ENCODE measurements at regions not wholly inside any gene's neighbourhood (a gene's known extent, or its start where the extent isn't known, plus 50 kb on each side); places are given as distances from the start of the nearest gene placed in this dataset.

DNA sequence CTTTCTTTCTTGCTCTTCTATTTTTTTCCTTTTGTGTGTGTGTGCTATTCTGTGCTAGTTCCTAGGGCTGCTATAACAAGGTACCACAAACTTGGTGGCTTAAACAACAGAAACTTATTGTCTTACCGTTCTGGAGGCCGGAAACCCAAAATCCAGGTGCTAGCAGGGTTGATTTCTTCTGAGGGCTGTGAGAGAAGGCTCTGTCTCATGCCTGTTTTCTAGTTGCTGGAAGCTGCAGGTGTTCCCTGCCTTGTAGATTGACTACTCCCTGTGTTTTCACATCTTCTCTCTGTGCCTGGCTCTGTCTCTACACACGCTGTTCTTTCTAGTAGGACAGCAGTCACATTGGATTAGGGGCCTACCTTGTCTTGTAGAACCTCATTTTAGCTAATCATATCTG lies 150.9 kb upstream of the DSCAM start:
- ATAC-seq: no peak
- H3K9me3 ChIP-seq: peaks cover 0 to 29% (median 0%) of the 10 kb centered on the region in 3 donors
- WGBS, 2 donors (ENCODE audit: low coverage in 1 of 2): 77% methylated on average over 3 of the region's 3 CpGs; no CpG with 5 or more reads in 1 of the 2 donors
- no peak overlapping the region for H3K27ac ChIP-seq
- TF ChIP-seq, protein P1, sequence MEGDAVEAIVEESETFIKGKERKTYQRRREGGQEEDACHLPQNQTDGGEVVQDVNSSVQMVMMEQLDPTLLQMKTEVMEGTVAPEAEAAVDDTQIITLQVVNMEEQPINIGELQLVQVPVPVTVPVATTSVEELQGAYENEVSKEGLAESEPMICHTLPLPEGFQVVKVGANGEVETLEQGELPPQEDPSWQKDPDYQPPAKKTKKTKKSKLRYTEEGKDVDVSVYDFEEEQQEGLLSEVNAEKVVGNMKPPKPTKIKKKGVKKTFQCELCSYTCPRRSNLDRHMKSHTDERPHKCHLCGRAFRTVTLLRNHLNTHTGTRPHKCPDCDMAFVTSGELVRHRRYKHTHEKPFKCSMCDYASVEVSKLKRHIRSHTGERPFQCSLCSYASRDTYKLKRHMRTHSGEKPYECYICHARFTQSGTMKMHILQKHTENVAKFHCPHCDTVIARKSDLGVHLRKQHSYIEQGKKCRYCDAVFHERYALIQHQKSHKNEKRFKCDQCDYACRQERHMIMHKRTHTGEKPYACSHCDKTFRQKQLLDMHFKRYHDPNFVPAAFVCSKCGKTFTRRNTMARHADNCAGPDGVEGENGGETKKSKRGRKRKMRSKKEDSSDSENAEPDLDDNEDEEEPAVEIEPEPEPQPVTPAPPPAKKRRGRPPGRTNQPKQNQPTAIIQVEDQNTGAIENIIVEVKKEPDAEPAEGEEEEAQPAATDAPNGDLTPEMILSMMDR (IDR thresholded peaks at IDR 0.05): no peak
- TF ChIP-seq POLR2A (IDR thresholded peaks at IDR 0.05) (no peak), EP300 (IDR thresholded peaks at IDR 0.05) (no peak), POLR2AphosphoS5 (IDR thresholded peaks at IDR 0.05) (no peak)
- H3K36me3 ChIP-seq: no peaks in the 10 kb centered on the region
- H3K4me3 ChIP-seq: no peak overlapping the region
- no peaks in the 10 kb centered on the region for H3K27me3 ChIP-seq
- no peaks in the 10 kb centered on the region for H3K4me1 ChIP-seq

DNA sequence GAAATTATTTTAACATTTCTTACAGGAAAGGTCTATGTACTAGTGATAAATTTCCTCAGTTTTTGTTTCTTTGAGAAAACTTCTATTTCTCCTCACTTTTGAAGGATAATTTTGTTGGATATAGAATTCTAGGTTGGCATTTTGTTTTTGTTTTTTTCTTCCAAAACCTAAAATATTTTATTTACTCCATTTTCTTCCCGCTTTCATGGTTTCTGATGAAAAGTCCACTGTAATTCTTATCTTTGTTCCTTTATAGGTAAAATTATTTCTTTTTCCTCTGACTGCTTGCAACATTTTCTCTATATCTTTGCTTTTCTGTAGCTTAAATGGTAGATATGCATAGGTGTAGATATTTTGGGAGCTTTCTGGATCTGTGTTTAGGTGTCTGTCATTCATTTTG lies 153.9 kb upstream of the DSCAM start:
- Histone ChIP-seq H3K27me3 (peaks cover 7% of the 10 kb centered on the region), H3K4me1 (no peaks in the 10 kb centered on the region), H3K27ac (no peak overlapping the region), H3K36me3 (no peaks in the 10 kb centered on the region), H3K9me3 (peaks cover 0 to 29% (median 0%) of the 10 kb centered on the region in 3 donors), H3K4me3 (no peak overlapping the region)
- TF ChIP-seq EP300 (IDR thresholded peaks at IDR 0.05): no peak
- no peak for TF ChIP-seq POLR2A (IDR thresholded peaks at IDR 0.05)
- TF ChIP-seq POLR2AphosphoS5 (IDR thresholded peaks at IDR 0.05): no peak
- TF ChIP-seq, protein P1 (IDR thresholded peaks at IDR 0.05): no peak
- no peak for ATAC-seq
- 100% methylated on average over 1 of the region's 1 CpG; no CpG with 5 or more reads in 1 of the 2 donors for WGBS, 2 donors (ENCODE audit: low coverage in 1 of 2)

DNA sequence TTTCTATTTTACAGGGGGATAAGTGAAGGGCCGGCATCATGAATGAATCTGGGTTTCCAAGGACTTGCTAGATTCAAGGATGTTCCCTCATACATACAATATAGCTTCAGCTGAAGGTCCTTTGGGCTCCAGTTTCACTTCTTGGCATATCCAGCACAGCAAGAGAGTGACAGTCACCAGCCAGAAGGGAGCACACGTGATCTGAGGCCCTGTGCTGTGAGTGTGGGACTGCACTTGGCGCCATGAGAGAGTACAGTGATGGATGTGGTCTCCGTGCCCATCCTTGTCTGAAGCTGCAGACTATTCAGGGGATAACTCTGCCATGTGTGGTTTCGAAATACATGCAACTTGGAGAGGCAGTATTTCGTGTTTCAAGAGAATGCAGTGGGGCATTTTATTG lies 159.7 kb upstream of the DSCAM start:
- TF ChIP-seq, protein P1 (IDR thresholded peaks at IDR 0.05): no peak
- TF ChIP-seq EP300 (IDR thresholded peaks at IDR 0.05) (no peak), POLR2A (IDR thresholded peaks at IDR 0.05) (no peak), POLR2AphosphoS5 (IDR thresholded peaks at IDR 0.05) (no peak)
- 74 to 79% methylated on average over 3 to 6 of the region's 6 CpGs for WGBS, 2 donors (ENCODE audit: low coverage in 1 of 2)
- Histone ChIP-seq H3K9me3 (peaks cover 0 to 2% (median 0%) of the 10 kb centered on the region in 3 donors), H3K27me3 (peaks cover 44% of the 10 kb centered on the region), H3K4me3 (no peak overlapping the region), H3K36me3 (no peaks in the 10 kb centered on the region), H3K27ac (no peak overlapping the region), H3K4me1 (no peaks in the 10 kb centered on the region)
- ATAC-seq: no peak

DNA sequence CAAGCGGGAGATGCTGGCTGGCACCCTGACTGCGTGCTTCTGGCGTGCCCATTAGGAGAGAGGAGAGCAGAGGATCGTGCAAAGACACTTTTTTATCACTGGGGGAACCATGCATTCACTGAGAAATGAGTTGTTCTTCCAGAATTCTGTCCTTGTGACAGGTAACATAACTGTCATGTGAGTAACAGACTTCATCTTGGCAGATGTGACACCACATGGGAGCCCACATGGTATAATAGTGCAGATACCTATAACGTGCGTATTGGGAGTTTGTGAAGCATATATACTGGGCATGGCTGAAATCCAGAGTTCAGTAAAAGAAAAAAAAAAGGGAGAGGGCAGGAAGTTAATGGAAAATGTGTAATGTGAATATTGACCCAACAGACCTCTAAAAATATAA lies 159.6 kb upstream of the BACE2 start:
- 75 to 87% methylated on average over 2 to 6 of the region's 6 CpGs for WGBS, 2 donors (ENCODE audit: low coverage in 1 of 2)
- no peaks in the 10 kb centered on the region for H3K4me1 ChIP-seq
- no peak for TF ChIP-seq POLR2AphosphoS5 (IDR thresholded peaks at IDR 0.05)
- TF ChIP-seq POLR2A (IDR thresholded peaks at IDR 0.05): no peak
- TF ChIP-seq, protein P1 (IDR thresholded peaks at IDR 0.05): no peak
- TF ChIP-seq EP300 (IDR thresholded peaks at IDR 0.05): no peak

DNA sequence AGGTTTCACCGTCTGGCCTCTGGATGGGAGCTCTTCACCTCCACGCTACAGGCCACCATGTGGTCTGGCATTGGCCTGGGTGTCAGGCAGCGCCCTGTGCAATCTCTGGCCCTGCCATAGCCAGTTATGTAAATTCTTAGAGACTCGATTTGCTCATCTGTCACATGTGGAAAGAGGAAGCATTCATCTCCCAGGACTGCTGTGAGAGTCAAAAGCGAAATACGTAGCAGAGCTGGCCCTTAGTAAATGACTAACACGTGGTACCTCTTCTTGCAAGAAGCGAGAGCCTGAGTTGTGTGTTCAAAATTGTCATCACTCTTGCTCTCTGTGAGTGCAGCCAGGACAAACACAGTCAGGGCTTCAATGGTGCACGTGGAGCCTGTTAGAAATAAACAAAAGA lies 159.0 kb upstream of the BACE2 start:
- no peaks in the 10 kb centered on the region for H3K4me1 ChIP-seq
- H3K9me3 ChIP-seq: no peaks in the 10 kb centered on the region
- H3K27ac ChIP-seq: no peak overlapping the region
- H3K27me3 ChIP-seq: peaks cover 41% of the 10 kb centered on the region
- H3K36me3 ChIP-seq: no peaks in the 10 kb centered on the region
- no peak overlapping the region for H3K4me3 ChIP-seq
- TF ChIP-seq POLR2AphosphoS5 (IDR thresholded peaks at IDR 0.05) (no peak), EP300 (IDR thresholded peaks at IDR 0.05) (no peak), POLR2A (IDR thresholded peaks at IDR 0.05) (no peak)
- TF ChIP-seq, protein P1 (IDR thresholded peaks at IDR 0.05): no peak
- ATAC-seq: no peak
- WGBS, 2 donors (ENCODE audit: low coverage in 1 of 2): 34 to 55% methylated on average over 3 to 8 of the region's 9 CpGs

More for the DNA sequence above, 159.6 kb upstream of the BACE2 start:
- H3K27me3 ChIP-seq: peaks cover 45% of the 10 kb centered on the region
- H3K27ac ChIP-seq: no peak overlapping the region
- H3K4me3 ChIP-seq: no peak overlapping the region
- no peaks in the 10 kb centered on the region for H3K9me3 ChIP-seq
- no peak for ATAC-seq
- no peaks in the 10 kb centered on the region for H3K36me3 ChIP-seq

Data from gastroesophageal sphincter (tissue), 4 donors.